ENCODE measurements at regions not wholly inside any gene's neighbourhood (a gene's known extent, or its start where the extent isn't known, plus 50 kb on each side); places are given as distances from the start of the nearest gene placed in this dataset.

DNA sequence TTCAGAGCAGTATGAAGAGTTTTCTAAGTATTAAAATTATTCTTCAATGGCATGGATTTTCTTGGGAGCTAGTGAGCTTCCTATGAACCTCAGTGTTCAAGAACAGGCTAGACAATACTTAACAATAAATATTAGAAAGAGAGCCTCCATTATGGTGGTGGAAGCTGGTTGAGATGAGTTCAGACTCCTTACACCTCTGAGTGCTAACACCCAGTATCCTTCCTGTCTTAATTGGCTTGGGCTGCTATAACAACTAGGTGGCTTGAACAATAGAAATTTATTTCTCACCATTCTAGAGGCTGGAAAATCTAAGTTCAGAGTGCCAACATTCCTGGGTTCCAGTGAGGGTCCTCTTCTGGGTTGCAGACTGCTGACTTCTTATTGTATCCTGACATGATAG, 369.4 kb upstream of the HNRNPA3 start:
- Histone ChIP-seq H3K27me3 (no peaks in the 10 kb centered on the region), H3K4me1 (no peaks in the 10 kb centered on the region), H3K36me3 (no peaks in the 10 kb centered on the region), H3K27ac (no peak overlapping the region), H3K4me3 (no peak overlapping the region), H3K9me3 (no peaks in the 10 kb centered on the region)
- intact Hi-C loops (cut with DNase I; ENCODE audit: low total_unique reads) (no loop called here), in situ Hi-C loops (cut with MboI; ENCODE audit: low sequenced_read_pairs in 4 of 4) (no loop called here)
- DNase-seq (no peak), ATAC-seq (no peak)
- no peak for TF ChIP-seq POLR2A (IDR thresholded peaks at IDR 0.05)
- TF ChIP-seq, protein P1, sequence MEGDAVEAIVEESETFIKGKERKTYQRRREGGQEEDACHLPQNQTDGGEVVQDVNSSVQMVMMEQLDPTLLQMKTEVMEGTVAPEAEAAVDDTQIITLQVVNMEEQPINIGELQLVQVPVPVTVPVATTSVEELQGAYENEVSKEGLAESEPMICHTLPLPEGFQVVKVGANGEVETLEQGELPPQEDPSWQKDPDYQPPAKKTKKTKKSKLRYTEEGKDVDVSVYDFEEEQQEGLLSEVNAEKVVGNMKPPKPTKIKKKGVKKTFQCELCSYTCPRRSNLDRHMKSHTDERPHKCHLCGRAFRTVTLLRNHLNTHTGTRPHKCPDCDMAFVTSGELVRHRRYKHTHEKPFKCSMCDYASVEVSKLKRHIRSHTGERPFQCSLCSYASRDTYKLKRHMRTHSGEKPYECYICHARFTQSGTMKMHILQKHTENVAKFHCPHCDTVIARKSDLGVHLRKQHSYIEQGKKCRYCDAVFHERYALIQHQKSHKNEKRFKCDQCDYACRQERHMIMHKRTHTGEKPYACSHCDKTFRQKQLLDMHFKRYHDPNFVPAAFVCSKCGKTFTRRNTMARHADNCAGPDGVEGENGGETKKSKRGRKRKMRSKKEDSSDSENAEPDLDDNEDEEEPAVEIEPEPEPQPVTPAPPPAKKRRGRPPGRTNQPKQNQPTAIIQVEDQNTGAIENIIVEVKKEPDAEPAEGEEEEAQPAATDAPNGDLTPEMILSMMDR (IDR thresholded peaks at IDR 0.05 in 4 of 5, conservative IDR thresholded peaks at IDR 0.05 in 1 of 5), result no peak

DNA sequence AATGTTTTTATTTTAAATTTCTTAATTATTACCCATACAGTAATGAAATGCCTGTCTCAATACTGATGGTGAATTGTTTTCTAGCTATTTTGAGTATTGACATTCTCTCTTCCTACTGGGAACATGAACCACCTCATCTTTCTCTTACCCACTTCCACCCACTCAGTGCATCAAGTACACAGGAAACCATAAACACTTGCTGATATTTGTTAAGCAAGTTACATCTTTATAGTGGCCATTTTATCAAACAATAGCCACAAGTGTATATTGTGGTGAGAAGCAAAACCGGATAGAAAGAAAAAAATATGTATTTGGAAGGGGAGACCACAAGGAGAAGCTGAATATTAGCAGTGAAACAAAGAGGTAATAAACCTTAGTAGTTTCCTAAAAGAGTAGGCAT, 368.1 kb upstream of the HNRNPA3 start:
- TF ChIP-seq, protein P1 (IDR thresholded peaks at IDR 0.05 in 4 of 5, conservative IDR thresholded peaks at IDR 0.05 in 1 of 5), result no peak
- no peak for TF ChIP-seq POLR2A (IDR thresholded peaks at IDR 0.05)
- Histone ChIP-seq H3K4me3 (no peak overlapping the region), H3K27me3 (no peaks in the 10 kb centered on the region), H3K36me3 (no peaks in the 10 kb centered on the region), H3K9me3 (no peaks in the 10 kb centered on the region), H3K27ac (no peak overlapping the region), H3K4me1 (no peaks in the 10 kb centered on the region)
- DNase-seq (no peak), ATAC-seq (no peak)
- in situ Hi-C loops (cut with MboI; ENCODE audit: low sequenced_read_pairs in 4 of 4), result no loop called here
- intact Hi-C loops (cut with DNase I; ENCODE audit: low total_unique reads), result no loop called here

DNA sequence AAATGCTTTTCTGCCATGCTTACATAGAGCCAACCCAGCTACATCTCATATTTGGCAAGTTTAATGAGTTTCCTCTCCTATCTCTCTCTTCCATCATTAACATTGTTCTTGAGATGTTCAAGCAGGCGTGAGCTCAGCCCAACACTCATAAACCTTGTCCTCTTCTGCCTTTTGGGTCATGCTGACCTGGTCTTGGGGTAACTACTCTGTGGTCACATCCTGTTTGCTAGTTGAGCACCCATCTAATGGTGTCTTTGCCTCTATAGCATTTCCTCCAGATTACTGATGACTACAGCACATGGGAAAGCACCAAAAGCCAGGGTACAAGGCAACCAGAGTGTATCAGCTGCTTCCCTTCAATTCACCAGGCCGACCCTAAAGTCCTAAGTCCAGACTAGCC, 366.9 kb upstream of the HNRNPA3 start:
- in situ Hi-C loops (cut with MboI; ENCODE audit: low sequenced_read_pairs in 4 of 4), result no loop called here
- ATAC-seq (no peak), DNase-seq (no peak)
- Histone ChIP-seq H3K4me3 (no peak overlapping the region), H3K27me3 (no peaks in the 10 kb centered on the region), H3K27ac (no peak overlapping the region), H3K9me3 (no peaks in the 10 kb centered on the region), H3K36me3 (no peaks in the 10 kb centered on the region), H3K4me1 (no peaks in the 10 kb centered on the region)
- TF ChIP-seq POLR2A (IDR thresholded peaks at IDR 0.05), result no peak
- TF ChIP-seq, protein P1 (IDR thresholded peaks at IDR 0.05 in 4 of 5, conservative IDR thresholded peaks at IDR 0.05 in 1 of 5), result no peak
- intact Hi-C loops (cut with DNase I; ENCODE audit: low total_unique reads), result no loop called here

DNA sequence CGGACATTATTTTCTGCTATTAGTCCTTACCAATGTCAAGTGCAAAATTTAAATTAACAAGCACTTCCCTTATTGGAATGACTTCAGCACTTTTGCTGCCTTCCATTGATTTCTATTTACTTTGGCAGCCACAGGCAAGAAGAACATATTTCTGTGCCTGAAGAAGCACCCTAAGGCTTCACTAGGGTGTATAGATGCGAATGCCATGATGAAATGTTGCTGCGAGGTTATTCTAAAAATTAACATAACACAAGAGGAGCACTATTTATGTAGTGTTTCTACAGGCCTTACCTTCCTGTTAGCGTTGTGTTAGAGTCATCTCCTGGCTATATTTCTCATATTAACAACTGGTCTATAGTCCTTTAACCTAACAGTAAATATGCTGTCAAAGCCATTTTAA, 365.0 kb upstream of the HNRNPA3 start:
- no peak for ATAC-seq
- no peaks in the 10 kb centered on the region for H3K9me3 ChIP-seq
- intact Hi-C loops (cut with DNase I; ENCODE audit: low total_unique reads) (no loop called here), in situ Hi-C loops (cut with MboI; ENCODE audit: low sequenced_read_pairs in 4 of 4) (no loop called here)
- no peaks in the 10 kb centered on the region for H3K4me1 ChIP-seq
- H3K27ac ChIP-seq, result no peak overlapping the region
- TF ChIP-seq, protein P1 (IDR thresholded peaks at IDR 0.05 in 4 of 5, conservative IDR thresholded peaks at IDR 0.05 in 1 of 5), result no peak
- TF ChIP-seq POLR2A (IDR thresholded peaks at IDR 0.05), result no peak
- no peak for DNase-seq
- no peaks in the 10 kb centered on the region for H3K27me3 ChIP-seq
- H3K4me3 ChIP-seq, result no peak overlapping the region
- H3K36me3 ChIP-seq, result no peaks in the 10 kb centered on the region

DNA sequence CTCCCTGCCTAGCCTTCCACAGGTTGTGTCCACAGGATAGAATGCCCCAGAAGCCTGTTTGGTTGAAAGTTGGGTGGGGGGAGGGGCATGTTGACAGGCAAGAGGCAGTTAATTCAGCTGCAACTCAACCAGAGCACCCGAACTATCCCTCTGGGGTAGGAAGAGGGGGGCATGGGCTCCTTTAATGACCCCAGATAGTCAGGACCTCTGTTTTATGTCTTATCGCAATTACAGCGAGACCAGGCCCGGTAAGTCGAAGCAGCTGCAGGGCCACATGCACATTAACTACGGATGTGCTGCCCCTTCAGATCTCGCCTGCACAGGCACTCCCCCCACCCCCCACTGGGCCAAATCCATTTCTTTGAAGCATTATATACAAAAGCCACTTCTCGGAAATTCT, 363.8 kb upstream of the HNRNPA3 start:
- intact Hi-C loops (cut with DNase I; ENCODE audit: low total_unique reads) (no loop called here), in situ Hi-C loops (cut with MboI; ENCODE audit: low sequenced_read_pairs in 4 of 4) (no loop called here)
- ATAC-seq (no peak), DNase-seq (no peak)
- H3K36me3 ChIP-seq, result no peaks in the 10 kb centered on the region
- H3K4me3 ChIP-seq, result no peak overlapping the region
- no peaks in the 10 kb centered on the region for H3K27me3 ChIP-seq
- no peak overlapping the region for H3K27ac ChIP-seq
- H3K4me1 ChIP-seq, result no peaks in the 10 kb centered on the region
- H3K9me3 ChIP-seq, result no peaks in the 10 kb centered on the region
- no peak for TF ChIP-seq POLR2A (IDR thresholded peaks at IDR 0.05)
- TF ChIP-seq, protein P1 (IDR thresholded peaks at IDR 0.05 in 4 of 5, conservative IDR thresholded peaks at IDR 0.05 in 1 of 5), result no peak
